DND-41 (cell line): ENCODE measurements at regions not wholly inside any gene's neighbourhood (a gene's known extent, or its start where the extent isn't known, plus 50 kb on each side); places are given as distances from the start of the nearest gene placed in this dataset.
"Not testable (repeated sequence)": the region's sequence is repeated elsewhere in the genome, so short reads cannot be mapped to it uniquely, and the experiment has no call there.

Experiments
- EZH2 ChIP-seq: IDR thresholded peaks from 3 replicates; pipeline ENCODE4 v1.6.1; 2012; ENCODE audit warnings: borderline replicate concordance, low read depth, mild to moderate bottlenecking, moderate library complexity, low read length, inconsistent platforms; ENCODE audit not compliant: severe bottlenecking
- TF ChIP-seq, protein P1 (sequence below): IDR thresholded peaks from 2 replicates; pipeline ENCODE4 v1.5.1; 2012; ENCODE audit warnings: borderline replicate concordance, low read length, moderate library complexity, mild to moderate bottlenecking; ENCODE audit not compliant: poor library complexity, severe bottlenecking; ENCODE audit errors: extremely low read depth

- TF ChIP-seq, protein P1, sequence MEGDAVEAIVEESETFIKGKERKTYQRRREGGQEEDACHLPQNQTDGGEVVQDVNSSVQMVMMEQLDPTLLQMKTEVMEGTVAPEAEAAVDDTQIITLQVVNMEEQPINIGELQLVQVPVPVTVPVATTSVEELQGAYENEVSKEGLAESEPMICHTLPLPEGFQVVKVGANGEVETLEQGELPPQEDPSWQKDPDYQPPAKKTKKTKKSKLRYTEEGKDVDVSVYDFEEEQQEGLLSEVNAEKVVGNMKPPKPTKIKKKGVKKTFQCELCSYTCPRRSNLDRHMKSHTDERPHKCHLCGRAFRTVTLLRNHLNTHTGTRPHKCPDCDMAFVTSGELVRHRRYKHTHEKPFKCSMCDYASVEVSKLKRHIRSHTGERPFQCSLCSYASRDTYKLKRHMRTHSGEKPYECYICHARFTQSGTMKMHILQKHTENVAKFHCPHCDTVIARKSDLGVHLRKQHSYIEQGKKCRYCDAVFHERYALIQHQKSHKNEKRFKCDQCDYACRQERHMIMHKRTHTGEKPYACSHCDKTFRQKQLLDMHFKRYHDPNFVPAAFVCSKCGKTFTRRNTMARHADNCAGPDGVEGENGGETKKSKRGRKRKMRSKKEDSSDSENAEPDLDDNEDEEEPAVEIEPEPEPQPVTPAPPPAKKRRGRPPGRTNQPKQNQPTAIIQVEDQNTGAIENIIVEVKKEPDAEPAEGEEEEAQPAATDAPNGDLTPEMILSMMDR, result not testable (repeated sequence)
- not testable (repeated sequence) for TF ChIP-seq EZH2
These were observed 351.7 kb downstream of the CNTNAP3B start for GRCh38 chr9:41777536-41777935.
